Tibial artery (tissue), 4 donors: ENCODE measurements at regions not wholly inside any gene's neighbourhood (a gene's known extent, or its start where the extent isn't known, plus 50 kb on each side); places are given as distances from the start of the nearest gene placed in this dataset.
A peak's percentile ranks its signal among the peaks of the same experiment; 100 is the strongest.

Source experiments
- DNase-seq, 2 donors: peaks; one replicate each; pipeline ENCODE4 v3.0.0-alpha.2; 2019
- H3K27ac ChIP-seq, 2 donors: fragments of 200-600 bp; sonication (generic) in 1 of 2; 1 replicate in 1 of 2; 2 replicates in 1 of 2; pipeline ENCODE4 v1.5.1; 2018 to 2019; ENCODE audit warnings: mild to moderate bottlenecking in 1 of 2
- H3K27me3 ChIP-seq, 2 donors: fragments of 200-600 bp; sonication (generic) in 1 of 2; one replicate each; pipeline versions ENCODE4 v1.5.1 to v1.6.0; 2016 to 2019
- H3K36me3 ChIP-seq, 3 donors: fragments of 200-600 bp; sonication (generic) in 2 of 3; one replicate each; pipeline ENCODE4 v1.5.1; 2016 to 2019; ENCODE audit warnings: mild to moderate bottlenecking in 2 of 3
- H3K4me1 ChIP-seq, 4 donors: fragments of 200-600 bp; sonication (generic) in 2 of 4; 1 replicate in 3 of 4; 2 replicates in 1 of 4; pipeline ENCODE4 v1.5.1; 2016 to 2019
- H3K4me3 ChIP-seq, 2 donors: fragments of 200-600 bp; sonication (generic) in 1 of 2; 1 replicate in 1 of 2; 2 replicates in 1 of 2; pipeline ENCODE4 v1.5.1; 2018 to 2019; ENCODE audit warnings: mild to moderate bottlenecking in 2 of 2
- H3K9me3 ChIP-seq, 3 donors: fragments of 200-600 bp; sonication (generic) in 1 of 3; one replicate each; pipeline ENCODE4 v1.5.1; 2016 to 2019
- CTCF ChIP-seq, 2 experiments: fragments of 200-600 bp in 1 of 2; fragments of 450-650 bp in 1 of 2; IDR thresholded peaks; one replicate each; pipeline ENCODE4 v1.5.1; 2017 to 2019; ENCODE audit warnings: antibody characterized with exemption in 2 of 2, mild to moderate bottlenecking in 1 of 2, moderate library complexity in 1 of 2
- intact Hi-C: fragments of 100-400 bp; cut with DNase I; formaldehyde crosslinking; loops from one replicate; pipeline ENCODE4 v1.15.0; 2023; ENCODE audit warnings: low total_unique reads

GRCh38 chr21:43334214-43334958 is 92.5 kb downstream of the SIK1 start:
- Histone ChIP-seq H3K36me3 (no peaks in the 10 kb centered on the region), H3K27ac (no peak overlapping the region), H3K4me3 (no peak overlapping the region), H3K9me3 (no peaks in the 10 kb centered on the region), H3K4me1 (peaks cover 0 to 28% (median 20%) of the 10 kb centered on the region in 4 donors), H3K27me3 (peaks cover 0 to 11% of the 10 kb centered on the region in 2 donors)
- DNase-seq = no peak
- TF ChIP-seq CTCF (IDR thresholded peaks at IDR 0.05) = no peak
- intact Hi-C loops = no loop called here

- intact Hi-C loops = no loop called here
- no peaks in the 10 kb centered on the region for H3K9me3 ChIP-seq
- H3K4me3 ChIP-seq = peak overlapping the region in 1 of 2 donors; percentile 11
- no peaks in the 10 kb centered on the region for H3K36me3 ChIP-seq
- DNase-seq = no peak
- peak overlapping the region; percentile 23 to 72 for H3K27ac ChIP-seq
- peaks cover 0 to 28% (median 20%) of the 10 kb centered on the region in 4 donors for H3K4me1 ChIP-seq
- peaks cover 0 to 2% of the 10 kb centered on the region in 2 donors for H3K27me3 ChIP-seq
- no peak for TF ChIP-seq CTCF (IDR thresholded peaks at IDR 0.05)
These were observed 93.5 kb downstream of the SIK1 start for GRCh38 chr21:43333298-43334062.

DNA sequence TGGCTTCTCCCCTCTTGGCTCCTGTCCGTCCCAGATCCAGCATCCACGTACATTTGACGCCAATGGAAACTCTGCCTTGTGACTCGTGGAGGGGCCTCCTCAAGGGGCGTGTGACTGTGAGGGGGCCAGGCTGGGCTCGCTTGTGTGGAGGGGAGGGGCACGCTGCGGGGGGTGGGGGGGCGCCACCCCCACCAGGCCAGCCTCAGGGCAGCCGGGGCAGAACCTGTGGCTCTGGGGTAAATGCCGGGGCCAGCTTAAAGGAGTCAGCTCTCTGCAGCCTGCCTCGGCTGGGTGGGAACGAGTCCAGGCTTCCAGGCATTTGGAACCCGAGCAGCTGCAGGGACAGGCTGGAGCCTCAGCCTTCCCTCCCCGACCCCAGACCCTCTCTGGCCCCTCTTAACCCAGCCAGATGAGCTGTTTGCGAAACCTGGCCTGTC is 94.1 kb downstream of the SIK1 start:
- Histone ChIP-seq H3K36me3 (no peaks in the 10 kb centered on the region), H3K27ac (peak overlapping the region; percentile 23 to 72), H3K27me3 (peaks cover 0 to 2% of the 10 kb centered on the region in 2 donors), H3K4me3 (peak overlapping the region in 1 of 2 donors; percentile 11), H3K4me1 (peaks cover 0 to 28% (median 20%) of the 10 kb centered on the region in 4 donors), H3K9me3 (no peaks in the 10 kb centered on the region)
- no peak for TF ChIP-seq CTCF (IDR thresholded peaks at IDR 0.05)
- intact Hi-C loops = no loop called here
- DNase-seq = peak in 1 of 2 donors; percentile 78

DNA sequence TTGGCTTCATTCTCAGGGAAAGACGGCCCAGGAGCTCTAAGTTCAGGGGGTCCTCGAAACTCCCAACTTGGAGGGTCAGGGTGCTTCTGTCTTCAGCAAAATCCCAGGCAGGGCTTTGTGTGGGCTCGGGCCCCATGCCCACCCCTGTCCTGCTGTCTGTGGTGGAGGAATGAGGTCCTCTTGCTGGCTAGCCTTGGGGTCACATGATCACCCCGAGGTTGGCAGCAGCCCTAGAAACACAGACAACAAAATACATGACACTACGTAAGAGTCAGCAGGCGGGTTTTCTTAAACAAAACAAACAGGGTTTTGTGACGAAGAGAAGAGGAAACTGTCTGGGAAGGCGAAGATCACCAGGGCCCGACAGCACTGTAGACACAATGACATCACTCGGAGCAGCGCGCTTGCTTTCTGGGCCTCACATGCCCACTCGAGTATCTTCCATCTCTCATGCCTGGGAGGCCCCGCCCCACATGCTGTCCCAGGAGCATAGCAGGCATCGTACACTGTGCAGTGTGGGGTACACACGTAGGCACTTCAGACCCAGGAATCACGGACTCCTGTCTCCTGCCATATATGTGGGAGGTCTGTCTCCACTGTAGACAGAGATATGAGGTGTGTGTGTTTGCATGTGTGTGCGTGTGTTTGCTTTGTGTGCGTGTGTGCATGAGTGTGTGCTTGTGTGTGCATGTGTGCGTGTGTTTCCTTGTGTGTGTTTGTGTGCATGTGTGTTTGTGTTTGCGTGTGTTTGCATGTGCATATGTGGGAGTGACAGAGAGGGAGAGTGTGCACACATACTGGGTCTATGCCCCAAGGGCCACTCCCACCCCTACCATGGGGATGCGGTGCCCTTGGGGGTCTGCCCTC is 94.7 kb downstream of the SIK1 start:
- H3K9me3 ChIP-seq = no peaks in the 10 kb centered on the region
- H3K4me1 ChIP-seq = peaks cover 0 to 28% (median 20%) of the 10 kb centered on the region in 4 donors
- H3K27me3 ChIP-seq = no peaks in the 10 kb centered on the region
- TF ChIP-seq CTCF (IDR thresholded peaks at IDR 0.05) = no peak
- DNase-seq = peak; percentile 52 to 89
- no peaks in the 10 kb centered on the region for H3K36me3 ChIP-seq
- intact Hi-C loops = no loop called here
- peak overlapping the region in 1 of 2 donors; percentile 72 for H3K27ac ChIP-seq
- H3K4me3 ChIP-seq = no peak overlapping the region
